Head of caudate nucleus (tissue), 42 donors: ENCODE measurements at regions not wholly inside any gene's neighbourhood (a gene's known extent, or its start where the extent isn't known, plus 50 kb on each side); places are given as distances from the start of the nearest gene placed in this dataset.

Experiments used
- DNase-seq, 42 donors: peaks; one replicate each; pipeline versions ENCODE4 v3.0.0 to v3.0.0-alpha.2; 2020 to 2021; ENCODE audit warnings: mixed read lengths in 7 of 42
- intact Hi-C: fragments of 100-400 bp; cut with DNase I; formaldehyde crosslinking; loops from one replicate; pipeline ENCODE4 v1.15.0; 2022

DNA sequence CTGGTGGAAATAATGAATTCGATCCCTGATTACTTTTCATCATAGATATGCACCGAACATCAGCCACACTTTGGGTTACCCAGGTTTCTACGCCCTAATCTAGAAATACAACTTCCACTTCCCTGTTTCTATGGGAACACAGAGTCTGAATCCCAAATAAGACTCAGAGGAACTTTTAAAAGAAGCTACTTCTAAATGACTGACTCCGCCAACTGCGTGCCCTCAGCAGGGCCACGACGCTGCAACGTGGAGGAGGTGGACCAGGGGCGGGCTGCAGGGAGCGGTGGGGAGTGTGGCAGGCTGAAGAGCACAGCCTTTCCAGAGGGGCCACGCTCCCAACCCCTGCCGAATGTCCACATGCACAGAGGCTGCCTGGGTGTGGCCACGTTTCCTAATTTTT is 304.0 kb downstream of the SHANK2 start:
- peak in 36 of 42 donors; percentile 16 to 77 (median 52) for DNase-seq
- intact Hi-C loops: no loop called here

DNA sequence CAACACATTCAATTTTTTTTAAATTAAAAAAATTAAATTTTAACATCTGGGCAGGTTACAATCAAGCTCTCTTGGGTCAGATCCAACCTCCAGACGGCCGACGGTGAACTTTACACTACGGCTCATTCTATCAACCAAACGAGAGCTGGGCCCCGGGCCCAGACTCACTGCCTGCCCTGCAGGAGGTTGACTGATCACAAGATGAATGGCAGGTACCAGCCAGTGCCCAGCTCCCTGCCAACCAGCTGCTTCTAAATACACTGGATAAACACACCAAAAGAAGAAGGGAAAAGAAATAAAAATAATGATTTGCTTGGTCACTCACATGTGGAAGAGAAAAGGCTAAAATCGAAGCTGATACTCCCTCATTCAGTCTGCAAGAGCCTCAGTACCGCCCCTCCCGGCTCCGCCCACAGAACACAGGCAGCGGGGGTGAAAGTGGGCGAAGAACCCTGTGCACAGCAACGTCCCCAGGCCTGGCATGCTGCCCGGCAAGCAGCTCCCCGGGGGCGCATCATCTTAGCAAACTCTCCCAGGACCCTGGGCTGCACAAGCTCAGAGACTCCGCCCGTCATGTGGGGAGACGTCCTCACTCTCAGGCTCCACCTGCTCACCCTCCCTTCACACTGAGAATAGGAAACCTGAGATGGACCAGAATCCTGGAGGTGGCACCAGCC is 303.4 kb downstream of the SHANK2 start:
- DNase-seq: peak in 33 of 42 donors; percentile 8 to 65 (median 34)
- intact Hi-C loops: no loop called here

DNA sequence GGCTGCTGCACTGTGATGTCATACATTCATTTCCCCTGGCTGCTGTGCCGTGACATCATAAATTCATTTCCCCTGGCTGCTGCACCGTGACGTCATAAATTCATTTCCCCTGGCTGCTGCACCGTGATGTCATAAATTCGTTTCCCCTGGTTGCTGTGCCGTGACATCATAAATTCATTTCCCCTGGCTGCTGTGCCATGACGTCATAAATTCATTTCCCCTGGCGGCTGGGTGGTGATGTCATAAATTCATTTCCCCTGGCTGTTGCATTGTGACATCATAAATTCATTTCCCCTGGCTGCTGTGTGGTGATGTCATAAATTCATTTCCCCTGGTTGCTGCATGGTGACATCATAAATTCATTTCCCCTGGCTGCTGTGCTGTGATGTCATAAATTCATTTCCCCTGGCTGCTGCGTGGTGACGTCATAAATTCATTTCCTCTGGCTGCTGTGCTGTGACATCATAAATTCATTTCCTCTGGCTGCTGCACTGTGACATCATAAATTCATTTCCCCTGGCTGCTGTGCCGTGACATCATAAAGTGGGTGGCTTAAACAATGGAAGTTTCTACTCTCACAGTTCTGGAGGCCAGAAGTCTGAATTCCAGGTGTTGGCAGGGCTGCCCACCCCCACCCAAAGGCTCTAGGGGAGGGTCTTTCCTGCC is 301.1 kb downstream of the SHANK2 start:
- intact Hi-C loops: no loop called here
- DNase-seq: no peak

DNA sequence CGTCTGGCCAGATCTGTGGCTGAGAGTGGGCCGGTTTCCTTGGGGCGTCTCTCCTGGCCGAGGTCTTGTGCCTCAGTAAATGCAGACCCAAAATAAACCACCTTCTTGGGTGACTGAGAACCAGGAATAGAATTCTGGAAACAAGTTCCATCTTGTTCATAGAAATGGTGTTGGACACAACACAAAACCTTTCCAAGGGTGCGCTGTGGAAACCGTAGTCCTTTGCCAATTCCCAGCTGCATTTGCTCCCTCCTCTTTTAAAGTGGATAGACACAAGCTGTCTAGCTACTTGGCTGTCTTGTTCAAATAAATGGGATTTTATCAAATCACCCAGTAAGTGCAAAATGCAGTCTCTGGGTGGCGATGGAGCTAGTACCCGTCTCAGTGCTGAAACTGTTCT is 300.2 kb downstream of the SHANK2 start:
- DNase-seq: peak in 1 of 42 donors; percentile 21
- intact Hi-C loops: no loop called here

DNA sequence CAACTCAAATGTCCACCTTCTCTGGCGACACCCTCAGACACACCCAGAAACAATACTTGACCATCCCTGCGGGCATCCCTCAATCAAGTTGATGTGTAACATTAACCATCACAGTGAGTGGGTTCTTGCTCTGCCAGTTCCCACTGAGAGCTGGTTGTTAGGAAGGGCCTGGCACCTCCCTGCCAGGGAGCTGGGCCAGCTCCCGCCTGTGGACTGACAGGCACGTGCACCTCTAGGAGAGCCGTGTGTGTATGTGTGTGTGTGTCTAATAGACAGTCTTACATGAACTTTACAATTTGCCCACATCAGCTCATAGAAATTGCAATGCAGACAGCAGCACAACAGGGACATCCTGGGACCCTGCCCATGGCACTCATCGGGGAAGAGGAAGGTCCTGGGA is 298.7 kb downstream of the SHANK2 start:
- no peak for DNase-seq
- intact Hi-C loops: no loop called here

DNA sequence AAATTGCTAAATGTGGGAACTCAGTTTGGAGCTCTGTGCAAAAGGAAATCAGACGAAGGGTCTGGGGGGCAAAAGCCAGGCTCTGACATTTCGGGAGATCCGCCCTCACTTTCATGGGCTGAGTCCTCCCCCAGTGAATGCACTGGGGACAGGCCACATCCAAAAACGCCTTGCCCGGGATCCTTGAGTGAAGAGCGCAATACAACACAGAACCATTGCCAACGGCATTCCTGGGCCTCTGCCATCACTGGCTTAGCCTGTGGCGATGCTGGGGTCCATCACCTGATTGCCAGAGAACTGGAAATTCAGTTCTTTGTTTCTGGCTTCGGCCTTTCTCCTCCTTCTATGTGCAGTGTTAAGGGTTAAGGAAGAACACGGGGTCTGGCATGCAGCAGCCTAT is 297.9 kb downstream of the SHANK2 start:
- intact Hi-C loops: no loop called here
- no peak for DNase-seq
